ENCODE measurements at regions not wholly inside any gene's neighbourhood (a gene's known extent, or its start where the extent isn't known, plus 50 kb on each side); places are given as distances from the start of the nearest gene placed in this dataset.

DNA sequence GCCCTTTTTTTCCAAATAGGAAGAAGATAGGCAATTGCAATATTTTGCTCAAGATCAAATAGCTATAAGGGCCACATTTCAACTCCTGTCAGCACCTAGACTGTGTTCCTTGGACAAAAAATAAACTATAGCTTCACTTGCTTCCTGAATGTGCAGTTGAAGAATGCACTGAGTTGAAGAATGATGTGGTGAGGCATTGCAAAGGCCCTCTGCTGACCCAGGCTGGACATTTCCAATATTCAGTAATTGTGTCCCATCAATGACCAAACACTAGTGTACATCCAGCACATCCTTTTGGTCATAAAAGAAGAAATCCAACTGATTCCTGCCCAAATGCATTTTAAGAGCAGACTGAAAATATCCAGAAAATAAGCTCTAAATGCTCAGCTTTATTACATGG, 424.8 kb upstream of the TGFBR2 start:
- TF ChIP-seq CTCF (IDR thresholded peaks at IDR 0.05; ENCODE audit: insufficient read depth, low read length, poor library complexity, severe bottlenecking): no peak
- no peak for DNase-seq (ENCODE audit: low read depth)
- Histone ChIP-seq H3K36me3 (ENCODE audit: control insufficient read depth, insufficient read depth, low read length) (no peaks in the 10 kb centered on the region), H3K4me3 (ENCODE audit: low read depth, low read length) (no peak overlapping the region), H3K27me3 (ENCODE audit: control insufficient read depth, insufficient read depth, low read length) (no peaks in the 10 kb centered on the region)

- no peak for TF ChIP-seq CTCF (IDR thresholded peaks at IDR 0.05; ENCODE audit: insufficient read depth, low read length, poor library complexity, severe bottlenecking)
Measured at GRCh38 chr3:30183421-30183820, 423.0 kb upstream of the TGFBR2 start.

GRCh38 chr3:30184091-30184810, 422.1 kb upstream of the TGFBR2 start:
- TF ChIP-seq CTCF (IDR thresholded peaks at IDR 0.05; ENCODE audit: insufficient read depth, low read length, poor library complexity, severe bottlenecking): no peak

More at GRCh38 chr3:30183421-30183820, 423.0 kb upstream of the TGFBR2 start:
- DNase-seq (ENCODE audit: low read depth): no peak
- no peaks in the 10 kb centered on the region for H3K36me3 ChIP-seq (ENCODE audit: control insufficient read depth, insufficient read depth, low read length)
- H3K4me3 ChIP-seq (ENCODE audit: low read depth, low read length): no peak overlapping the region
- no peaks in the 10 kb centered on the region for H3K27me3 ChIP-seq (ENCODE audit: control insufficient read depth, insufficient read depth, low read length)

DNA sequence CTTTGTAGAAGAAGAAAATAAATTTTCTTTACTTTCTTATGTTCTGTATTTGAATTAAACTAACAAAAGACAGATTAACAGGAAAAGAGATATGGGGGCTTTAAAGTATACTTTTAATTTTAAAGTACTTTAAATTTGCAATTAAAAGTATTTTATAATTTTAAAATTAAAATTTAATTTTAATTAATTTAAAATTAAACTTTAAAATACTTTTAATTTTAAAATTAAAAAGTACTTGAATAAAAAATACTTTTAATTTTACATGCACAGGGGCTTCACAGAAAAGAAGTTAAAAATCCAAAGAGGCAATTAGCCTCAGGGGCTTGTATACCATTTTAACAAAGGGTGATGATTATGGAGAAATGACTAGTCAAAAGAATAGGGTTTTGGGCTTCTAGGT, 420.5 kb upstream of the TGFBR2 start:
- no peaks in the 10 kb centered on the region for H3K27me3 ChIP-seq (ENCODE audit: control insufficient read depth, insufficient read depth, low read length)
- TF ChIP-seq CTCF (IDR thresholded peaks at IDR 0.05; ENCODE audit: insufficient read depth, low read length, poor library complexity, severe bottlenecking): no peak
- H3K4me3 ChIP-seq (ENCODE audit: low read depth, low read length): no peak overlapping the region
- no peaks in the 10 kb centered on the region for H3K36me3 ChIP-seq (ENCODE audit: control insufficient read depth, insufficient read depth, low read length)
- DNase-seq (ENCODE audit: low read depth): no peak

More at GRCh38 chr3:30184091-30184810, 422.1 kb upstream of the TGFBR2 start:
- Histone ChIP-seq H3K36me3 (ENCODE audit: control insufficient read depth, insufficient read depth, low read length) (no peaks in the 10 kb centered on the region), H3K4me3 (ENCODE audit: low read depth, low read length) (no peak overlapping the region), H3K27me3 (ENCODE audit: control insufficient read depth, insufficient read depth, low read length) (no peaks in the 10 kb centered on the region)
- no peak for DNase-seq (ENCODE audit: low read depth)

DNA sequence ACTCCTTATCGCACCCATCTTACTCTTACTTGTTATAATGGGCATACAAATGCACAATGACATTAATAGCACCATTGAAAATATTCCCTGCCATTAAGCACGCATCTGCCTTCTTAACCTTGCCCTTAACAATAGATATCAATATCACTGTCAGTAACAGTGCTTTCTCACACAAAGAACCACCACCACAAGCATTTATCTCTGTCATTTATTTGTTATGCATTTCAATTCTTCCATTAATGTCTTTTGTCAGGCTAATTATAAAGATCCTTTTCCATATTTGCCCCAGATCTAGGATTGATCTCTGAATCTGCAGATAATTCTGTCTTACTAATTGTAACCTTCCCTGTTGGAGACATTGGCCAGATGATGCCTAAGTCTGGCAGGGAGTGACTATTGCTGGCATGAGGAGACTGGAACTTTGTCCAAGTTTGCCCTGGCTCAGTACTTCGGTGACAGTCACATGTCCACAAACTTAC, 419.6 kb upstream of the TGFBR2 start:
- no peaks in the 10 kb centered on the region for H3K27me3 ChIP-seq (ENCODE audit: control insufficient read depth, insufficient read depth, low read length)
- no peak for TF ChIP-seq CTCF (IDR thresholded peaks at IDR 0.05; ENCODE audit: insufficient read depth, low read length, poor library complexity, severe bottlenecking)
- DNase-seq (ENCODE audit: low read depth): no peak

DNA sequence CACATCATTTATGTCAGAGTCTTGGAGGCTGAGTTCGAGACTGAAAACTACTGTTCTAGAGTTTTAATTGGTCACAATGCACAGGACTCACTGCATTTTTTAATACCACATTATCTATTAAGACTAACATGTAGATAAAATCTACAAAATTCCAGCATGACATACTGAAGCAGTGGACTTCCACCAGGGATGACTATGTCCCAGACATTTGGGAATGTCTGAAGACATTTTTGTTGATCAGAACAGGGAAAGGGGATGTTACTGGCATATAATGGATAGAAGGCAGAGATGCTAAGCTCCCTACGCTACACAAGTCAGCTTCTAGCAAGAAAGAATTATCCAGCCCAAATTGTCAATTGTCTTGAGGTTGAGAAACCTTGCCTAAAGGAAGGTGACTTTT, 419.0 kb upstream of the TGFBR2 start:
- H3K27me3 ChIP-seq (ENCODE audit: control insufficient read depth, insufficient read depth, low read length): no peaks in the 10 kb centered on the region
- H3K4me3 ChIP-seq (ENCODE audit: low read depth, low read length): no peak overlapping the region
- no peak for DNase-seq (ENCODE audit: low read depth)
- no peak for TF ChIP-seq CTCF (IDR thresholded peaks at IDR 0.05; ENCODE audit: insufficient read depth, low read length, poor library complexity, severe bottlenecking)
- H3K36me3 ChIP-seq (ENCODE audit: control insufficient read depth, insufficient read depth, low read length): no peaks in the 10 kb centered on the region

More for the DNA sequence above, 419.6 kb upstream of the TGFBR2 start:
- Histone ChIP-seq H3K36me3 (ENCODE audit: control insufficient read depth, insufficient read depth, low read length) (no peaks in the 10 kb centered on the region), H3K4me3 (ENCODE audit: low read depth, low read length) (no peak overlapping the region)
